Amniotic epithelial cell (primary cell): ENCODE measurements at regions not wholly inside any gene's neighbourhood (a gene's known extent, or its start where the extent isn't known, plus 50 kb on each side); places are given as distances from the start of the nearest gene placed in this dataset.
"Not testable (repeated sequence)": the region's sequence is repeated elsewhere in the genome, so short reads cannot be mapped to it uniquely, and the experiment has no call there.

Source experiments
- DNase-seq: peaks from one replicate; pipeline ENCODE4 v3.0.0-alpha.2; 2010; ENCODE audit warnings: low read depth

GRCh38 chrX:144494074-144494473, 610.2 kb downstream of the UBE2NL start:
- no peak for DNase-seq

GRCh38 chrX:144531877-144532276, 648.0 kb downstream of the UBE2NL start:
- no peak for DNase-seq

- DNase-seq, result no peak
Observed at GRCh38 chrX:144566592-144566991, 680.7 kb upstream of the SPANXN1 start.

- DNase-seq, result peak; percentile 0
Observed at GRCh38 chrX:144586756-144587155, 660.5 kb upstream of the SPANXN1 start.

GRCh38 chrX:144592036-144592435, 655.3 kb upstream of the SPANXN1 start:
- DNase-seq, result no peak

GRCh38 chrX:144601010-144601409, 646.3 kb upstream of the SPANXN1 start:
- DNase-seq, result no peak

- no peak for DNase-seq
Observed at GRCh38 chrX:144612076-144612475, 635.2 kb upstream of the SPANXN1 start.

GRCh38 chrX:144616317-144616716, 631.0 kb upstream of the SPANXN1 start:
- no peak for DNase-seq

- no peak for DNase-seq
Observed at GRCh38 chrX:144627947-144628346, 619.4 kb upstream of the SPANXN1 start.

GRCh38 chrX:144634451-144634850, 612.9 kb upstream of the SPANXN1 start:
- DNase-seq, result not testable (repeated sequence)

- no peak for DNase-seq
Observed at GRCh38 chrX:144637731-144638130, 609.6 kb upstream of the SPANXN1 start.

GRCh38 chrX:144648788-144649187, 598.5 kb upstream of the SPANXN1 start:
- DNase-seq, result no peak

GRCh38 chrX:144681501-144681900, 565.8 kb upstream of the SPANXN1 start:
- DNase-seq, result no peak

GRCh38 chrX:144683247-144683646, 564.1 kb upstream of the SPANXN1 start:
- DNase-seq, result no peak

- DNase-seq, result no peak
Observed at GRCh38 chrX:144709841-144710240, 537.5 kb upstream of the SPANXN1 start.

GRCh38 chrX:144715337-144715736, 532.0 kb upstream of the SPANXN1 start:
- DNase-seq, result no peak

GRCh38 chrX:144716187-144716586, 531.1 kb upstream of the SPANXN1 start:
- no peak for DNase-seq

GRCh38 chrX:144717682-144718081, 529.6 kb upstream of the SPANXN1 start:
- DNase-seq, result no peak

- DNase-seq, result no peak
Observed at GRCh38 chrX:144722307-144722706, 525.0 kb upstream of the SPANXN1 start.

GRCh38 chrX:144730471-144730870, 516.8 kb upstream of the SPANXN1 start:
- no peak for DNase-seq

GRCh38 chrX:144732588-144732987, 514.7 kb upstream of the SPANXN1 start:
- DNase-seq, result no peak

GRCh38 chrX:144738246-144738645, 509.1 kb upstream of the SPANXN1 start:
- no peak for DNase-seq

- DNase-seq, result no peak
Observed at GRCh38 chrX:144768540-144768939, 478.8 kb upstream of the SPANXN1 start.

GRCh38 chrX:144783528-144783927, 463.8 kb upstream of the SPANXN1 start:
- not testable (repeated sequence) for DNase-seq

- no peak for DNase-seq
Observed at GRCh38 chrX:144790148-144790547, 457.2 kb upstream of the SPANXN1 start.
